SK-N-SH (cell line): ENCODE measurements at regions not wholly inside any gene's neighbourhood (a gene's known extent, or its start where the extent isn't known, plus 50 kb on each side); places are given as distances from the start of the nearest gene placed in this dataset.

Experiments used
- CTCF ChIA-PET: fragments of 300-600, 350-600 bp; formaldehyde crosslinking; extraction: SDS; loops from one replicate; lab custom pipeline; 2021; lab: Yijun Ruan, JAX
- POLR2A ChIA-PET: fragments of 350-600 bp; sonication (Branson Sonifier 250); formaldehyde crosslinking; extraction: SDS; loops from one replicate; lab custom pipeline; 2020; ENCODE audit warnings: antibody characterized with exemption, inconsistent platforms; lab: Yijun Ruan, JAX
- DNase-seq: peaks from one replicate; pipeline ENCODE4 v3.0.0; 2012
- H2AFZ ChIP-seq: fragments of 200-600 bp; sonication (generic); 2 replicates; pipeline ENCODE4 v1.8.1; 2016; ENCODE audit warnings: antibody characterized with exemption, mild to moderate bottlenecking, low read depth
- H3F3A ChIP-seq: fragments of 200-600 bp; sonication (generic); replicated peaks from 2 replicates; pipeline ENCODE3; 2016; ENCODE audit warnings: antibody characterized with exemption, mild to moderate bottlenecking; ENCODE audit not compliant: insufficient read depth
- H3K27ac ChIP-seq, 2 experiments: fragments of 200-500 bp in 1 of 2; fragments of 200-600 bp in 1 of 2; sonication (Bioruptor generic) in 1 of 2; sonication (generic), shearing (Covaris generic) in 1 of 2; 2 replicates each; pipeline versions ENCODE4 v1.5.1 to v1.6.1; 2014 to 2016; ENCODE audit warnings: low read depth in 2 of 2, inconsistent platforms in 1 of 2, low read length in 1 of 2, mild to moderate bottlenecking in 1 of 2, mixed read lengths in 1 of 2
- H3K27me3 ChIP-seq: fragments of 200-600 bp; sonication (generic), shearing (Covaris generic); 2 replicates; pipeline ENCODE4 v1.6.1; 2016; ENCODE audit warnings: mixed run types; ENCODE audit not compliant: insufficient read depth
- H3K36me3 ChIP-seq, 2 experiments: fragments of 200-500 bp in 1 of 2; fragments of 200-600 bp in 1 of 2; sonication (Bioruptor generic) in 1 of 2; sonication (generic) in 1 of 2; replicated peaks in 1 of 2; 2 replicates each; pipeline versions ENCODE3 to v1.5.1; 2014 to 2016; ENCODE audit warnings: low read length in 1 of 2, mild to moderate bottlenecking in 1 of 2; ENCODE audit not compliant: insufficient read depth in 2 of 2, control insufficient read depth in 1 of 2
- H3K4me1 ChIP-seq, 2 experiments: fragments of 200-500 bp in 1 of 2; fragments of 200-600 bp in 1 of 2; sonication (Bioruptor generic) in 1 of 2; sonication (generic), shearing (Covaris generic) in 1 of 2; 2 replicates each; pipeline versions ENCODE4 v1.5.1 to v1.6.1; 2014 to 2016; ENCODE audit warnings: low read depth in 1 of 2, low read length in 1 of 2, mixed run types in 1 of 2; ENCODE audit not compliant: insufficient read depth in 2 of 2, control insufficient read depth in 1 of 2
- H3K4me2 ChIP-seq: fragments of 200-600 bp; sonication (generic), shearing (Covaris generic); 2 replicates; pipeline ENCODE4 v1.6.1; 2017; ENCODE audit warnings: mixed run types
- H3K4me3 ChIP-seq, 2 experiments: fragments of 200-500 bp in 1 of 2; fragments of 200-600 bp in 1 of 2; sonication (Bioruptor generic) in 1 of 2; sonication (generic), shearing (Covaris generic) in 1 of 2; 2 replicates each; pipeline versions ENCODE4 v1.5.1 to v1.8.1; 2014 to 2016; ENCODE audit warnings: low read depth in 2 of 2, inconsistent platforms in 1 of 2, low read length in 1 of 2, mild to moderate bottlenecking in 1 of 2, mixed read lengths in 1 of 2, moderate library complexity in 1 of 2
- H3K79me2 ChIP-seq: fragments of 200-600 bp; sonication (generic); 2 replicates; pipeline ENCODE4 v1.8.1; 2017; ENCODE audit warnings: mild to moderate bottlenecking; ENCODE audit not compliant: insufficient read depth
- H3K9ac ChIP-seq: fragments of 200-600 bp; sonication (generic); 2 replicates; pipeline ENCODE4 v1.6.1; 2017; ENCODE audit warnings: mixed run types
- H3K9me2 ChIP-seq: fragments of 200-600 bp; sonication (generic); 2 replicates; pipeline ENCODE4 v1.6.1; 2017; ENCODE audit warnings: mixed run types
- H3K9me3 ChIP-seq: fragments of 200-600 bp; sonication (generic); 2 replicates; pipeline ENCODE4 v1.6.1; 2017; ENCODE audit warnings: mixed run types, mild to moderate bottlenecking, moderate library complexity
- H4K20me1 ChIP-seq: fragments of 200-600 bp; sonication (generic); 2 replicates; pipeline ENCODE4 v1.6.1; 2017; ENCODE audit warnings: mild to moderate bottlenecking, mixed run types; ENCODE audit not compliant: insufficient read depth
- CTCF ChIP-seq: fragments of 200-600 bp; sonication (generic); IDR thresholded peaks from 2 replicates; pipeline ENCODE4 v1.6.1; 2017; ENCODE audit warnings: antibody characterized with exemption, mild to moderate bottlenecking, moderate library complexity
- ELF1 ChIP-seq: IDR thresholded peaks from 2 replicates; pipeline ENCODE4 v1.4.0; 2012
- EP300 ChIP-seq, 2 experiments: IDR thresholded peaks; 2 replicates each; pipeline versions ENCODE4 v1.4.0 to v1.6.1; 2012; ENCODE audit warnings: borderline replicate concordance in 1 of 2, low read depth in 1 of 2, low read length in 1 of 2
- FOSL2 ChIP-seq: IDR thresholded peaks from 2 replicates; pipeline ENCODE4 v1.4.0; 2012; ENCODE audit warnings: low read depth, mild to moderate bottlenecking, moderate library complexity, borderline replicate concordance
- FOXJ3 ChIP-seq: sonication (generic); formaldehyde crosslinking; IDR thresholded peaks from 2 replicates; pipeline ENCODE4 v1.5.1; 2020; ENCODE audit warnings: mild to moderate bottlenecking, missing genetic modification reagents
- IRF3 ChIP-seq: fragments of 150-350 bp; IDR thresholded peaks from 2 replicates; pipeline ENCODE4 v1.6.1; 2016; ENCODE audit warnings: mild to moderate bottlenecking, low read depth, low read length
- MEF2A ChIP-seq: IDR thresholded peaks from 2 replicates; pipeline ENCODE4 v1.4.0; 2012; ENCODE audit warnings: low read depth, borderline replicate concordance
- PBX3 ChIP-seq: IDR thresholded peaks from 2 replicates; pipeline ENCODE4; 2012
- POLR2AphosphoS5 ChIP-seq: IDR thresholded peaks from 2 replicates; pipeline ENCODE4 v1.6.1; 2012; ENCODE audit warnings: low read depth, low read length
- RAD21 ChIP-seq: IDR thresholded peaks from 2 replicates; pipeline ENCODE4 v1.6.1; 2012; ENCODE audit warnings: mild to moderate bottlenecking, low read length
- RFX5 ChIP-seq: IDR thresholded peaks from 2 replicates; pipeline ENCODE4 v1.6.1; 2012; ENCODE audit warnings: mild to moderate bottlenecking, improper control_type of control experiment, low read length
- RXRA ChIP-seq: IDR thresholded peaks from 2 replicates; pipeline ENCODE4 v1.4.0; 2012; ENCODE audit warnings: low read depth, mild to moderate bottlenecking, borderline replicate concordance
- SIN3A ChIP-seq: IDR thresholded peaks from 2 replicates; pipeline ENCODE4 v1.6.1; 2012; ENCODE audit warnings: low read depth, mild to moderate bottlenecking, low read length, moderate library complexity, borderline replicate concordance
- SMC3 ChIP-seq: IDR thresholded peaks from 2 replicates; pipeline ENCODE4 v1.6.1; 2012; ENCODE audit warnings: low read depth, low read length, improper control_type of control experiment
- TCF12 ChIP-seq: IDR thresholded peaks from 2 replicates; pipeline ENCODE4 v1.4.0; 2012
- WGBS: methylation state at CpG from one replicate; pipeline ENCODE4 v1.1.6; 2017; ENCODE audit warnings: low lambda C conversion rate; 5-methylcytosine and 5-hydroxymethylcytosine counted together
- TF ChIP-seq, protein P1 (sequence below): IDR thresholded peaks from 2 replicates; pipeline ENCODE4 v1.4.0; 2012; ENCODE audit warnings: low read depth, borderline replicate concordance
- TF ChIP-seq, protein P2 (sequence below): fragments of 150-350 bp; IDR thresholded peaks from 2 replicates; pipeline ENCODE4 v1.6.1; 2017; ENCODE audit warnings: antibody characterized with exemption, low read length, low read depth, borderline replicate concordance

DNA sequence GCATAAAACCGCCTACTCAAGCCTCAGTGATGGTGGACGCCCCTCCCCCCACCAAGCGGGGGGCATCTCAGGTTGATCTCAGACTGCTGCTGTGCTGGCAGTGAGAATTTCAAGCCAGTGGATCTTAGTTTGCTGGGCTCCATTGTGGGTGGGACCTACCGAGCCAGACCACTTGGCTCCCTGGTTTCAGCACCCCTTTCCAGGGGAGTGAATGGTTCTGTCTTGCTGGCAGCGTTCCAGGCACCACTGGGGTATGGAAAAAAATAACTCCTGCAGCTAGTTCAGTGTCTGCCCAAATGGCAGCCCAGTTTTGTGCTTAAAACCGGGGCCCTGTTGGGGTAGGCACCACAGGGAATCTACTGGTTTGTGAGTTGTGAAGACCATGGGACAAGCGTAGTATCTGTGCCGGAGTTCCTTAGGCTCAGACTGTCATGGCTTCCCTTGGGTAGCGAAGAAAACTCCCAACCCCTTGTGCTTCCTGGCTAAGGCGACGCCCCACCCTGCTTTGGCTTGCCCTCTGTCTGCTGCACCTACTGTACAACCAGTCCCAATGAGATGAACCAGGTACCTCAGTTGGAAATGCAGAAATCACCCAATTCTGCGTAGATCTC is 1334.5 kb upstream of the ADGRB3 start:
- no peak for DNase-seq
- CTCF ChIA-PET: no interaction called here

More for the DNA sequence above, 1334.5 kb upstream of the ADGRB3 start:
- H3K4me1 ChIP-seq: no peaks in the 10 kb centered on the region
- H3K9me3 ChIP-seq: no peaks in the 10 kb centered on the region; the same call in 1 of the 2 replicates
- no peaks in the 10 kb centered on the region for H3K36me3 ChIP-seq
- H3K4me3 ChIP-seq: no peak overlapping the region
- WGBS: 46% methylated on average over 4 of the region's 12 CpGs
- no peak overlapping the region for H2AFZ ChIP-seq
- H3K9ac ChIP-seq: no peak overlapping the region
- H3K27ac ChIP-seq: no peak overlapping the region
- H3K4me2 ChIP-seq: no peak overlapping the region
- H3K27me3 ChIP-seq: no peaks in the 10 kb centered on the region
- H4K20me1 ChIP-seq: no peaks in the 10 kb centered on the region
- POLR2A ChIA-PET: no interaction called here
- no peak for TF ChIP-seq SIN3A
- no peak for TF ChIP-seq FOSL2
- TF ChIP-seq ELF1: no peak
- no peak for TF ChIP-seq EP300 (IDR thresholded peaks at IDR 0.05; ENCODE audit: borderline replicate concordance in 1 of 2, low read depth in 1 of 2, low read length in 1 of 2)
- TF ChIP-seq FOXJ3: no peak
- no peak for TF ChIP-seq MEF2A
- no peak for TF ChIP-seq RFX5
- TF ChIP-seq, protein P1, sequence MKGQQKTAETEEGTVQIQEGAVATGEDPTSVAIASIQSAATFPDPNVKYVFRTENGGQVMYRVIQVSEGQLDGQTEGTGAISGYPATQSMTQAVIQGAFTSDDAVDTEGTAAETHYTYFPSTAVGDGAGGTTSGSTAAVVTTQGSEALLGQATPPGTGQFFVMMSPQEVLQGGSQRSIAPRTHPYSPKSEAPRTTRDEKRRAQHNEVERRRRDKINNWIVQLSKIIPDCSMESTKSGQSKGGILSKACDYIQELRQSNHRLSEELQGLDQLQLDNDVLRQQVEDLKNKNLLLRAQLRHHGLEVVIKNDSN: no peak
- TF ChIP-seq, protein P2, sequence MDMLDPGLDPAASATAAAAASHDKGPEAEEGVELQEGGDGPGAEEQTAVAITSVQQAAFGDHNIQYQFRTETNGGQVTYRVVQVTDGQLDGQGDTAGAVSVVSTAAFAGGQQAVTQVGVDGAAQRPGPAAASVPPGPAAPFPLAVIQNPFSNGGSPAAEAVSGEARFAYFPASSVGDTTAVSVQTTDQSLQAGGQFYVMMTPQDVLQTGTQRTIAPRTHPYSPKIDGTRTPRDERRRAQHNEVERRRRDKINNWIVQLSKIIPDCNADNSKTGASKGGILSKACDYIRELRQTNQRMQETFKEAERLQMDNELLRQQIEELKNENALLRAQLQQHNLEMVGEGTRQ: no peak
- no peak for TF ChIP-seq CTCF
- no peak for TF ChIP-seq TCF12
- no peak for TF ChIP-seq IRF3
- no peak for TF ChIP-seq PBX3
- TF ChIP-seq POLR2AphosphoS5: no peak
- TF ChIP-seq SMC3: no peak
- no peak for TF ChIP-seq RAD21
- no peak for TF ChIP-seq RXRA
- no peaks in the 10 kb centered on the region for H3K9me2 ChIP-seq
- H3K79me2 ChIP-seq: no peaks in the 10 kb centered on the region
- H3F3A ChIP-seq: no peaks in the 10 kb centered on the region
